Thoracic aorta (tissue), 2 donors: ENCODE measurements at regions not wholly inside any gene's neighbourhood (a gene's known extent, or its start where the extent isn't known, plus 50 kb on each side); places are given as distances from the start of the nearest gene placed in this dataset.

Experiments
- ATAC-seq: fragments of 150-250 bp; one replicate; pipeline ENCODE4 v1.8.0; 2017; ENCODE audit warnings: low read depth; ENCODE audit not compliant: insufficient number of reproducible peaks, low FRiP score
- DNase-seq: peaks from one replicate; pipeline ENCODE4 v3.0.0-alpha.2; 2020; ENCODE audit warnings: low spot score
- H3K27ac ChIP-seq, 2 donors: fragments of 200-600 bp; sonication (generic); 1 replicate in 1 of 2; 2 replicates in 1 of 2; pipeline ENCODE4 v1.5.1; 2016; ENCODE audit warnings: mild to moderate bottlenecking in 2 of 2, moderate library complexity in 2 of 2
- H3K27me3 ChIP-seq: fragments of 200-600 bp; sonication (generic); replicated peaks from 2 replicates; pipeline ENCODE4 v1.6.0; 2016; ENCODE audit warnings: mild to moderate bottlenecking; ENCODE audit not compliant: insufficient read depth
- H3K36me3 ChIP-seq: fragments of 200-600 bp; sonication (generic); one replicate; pipeline ENCODE4 v1.5.1; 2016
- H3K4me1 ChIP-seq, 2 donors: fragments of 200-600 bp; sonication (generic); 1 replicate in 1 of 2; 2 replicates in 1 of 2; pipeline versions ENCODE4 v1.5.1 to v1.6.0; 2016; ENCODE audit warnings: low read depth in 2 of 2, mild to moderate bottlenecking in 1 of 2; ENCODE audit not compliant: control insufficient read depth in 1 of 2
- H3K4me3 ChIP-seq: fragments of 200-600 bp; sonication (generic); 2 replicates; pipeline ENCODE4 v1.5.1; 2016; ENCODE audit warnings: mild to moderate bottlenecking
- H3K9me3 ChIP-seq: fragments of 200-600 bp; sonication (generic); 2 replicates; pipeline ENCODE4 v1.5.1; 2016
- TF ChIP-seq, protein P1 (sequence below): fragments of 200-600 bp; sonication (generic); IDR thresholded peaks from one replicate; pipeline ENCODE4 v1.5.1; 2019; ENCODE audit warnings: antibody characterized with exemption

DNA sequence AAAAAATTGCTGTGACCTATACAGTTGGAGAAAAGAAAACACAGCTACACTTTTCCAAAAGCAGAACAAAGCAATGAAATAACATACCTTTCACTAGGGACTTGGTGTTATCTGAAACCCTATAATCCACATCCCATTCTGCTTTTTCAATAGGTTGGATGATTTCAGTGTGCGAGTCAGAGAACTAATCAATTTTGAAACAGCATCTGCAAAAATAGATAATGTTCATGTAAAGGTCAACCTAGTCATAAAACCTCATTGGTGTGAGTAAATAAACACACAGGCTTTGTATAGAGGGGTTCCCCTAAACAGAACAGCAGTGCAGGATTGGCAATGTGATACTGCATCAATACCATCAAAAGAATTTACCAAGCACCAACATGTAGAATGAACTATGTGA is 173.0 kb upstream of the G2E3 start:
- ATAC-seq (no peak), DNase-seq (no peak)
- H3K9me3 ChIP-seq = no peaks in the 10 kb centered on the region
- H3K4me3 ChIP-seq = no peak overlapping the region
- no peak overlapping the region for H3K27ac ChIP-seq
- H3K27me3 ChIP-seq = no peaks in the 10 kb centered on the region
- H3K36me3 ChIP-seq = no peaks in the 10 kb centered on the region
- TF ChIP-seq, protein P1, sequence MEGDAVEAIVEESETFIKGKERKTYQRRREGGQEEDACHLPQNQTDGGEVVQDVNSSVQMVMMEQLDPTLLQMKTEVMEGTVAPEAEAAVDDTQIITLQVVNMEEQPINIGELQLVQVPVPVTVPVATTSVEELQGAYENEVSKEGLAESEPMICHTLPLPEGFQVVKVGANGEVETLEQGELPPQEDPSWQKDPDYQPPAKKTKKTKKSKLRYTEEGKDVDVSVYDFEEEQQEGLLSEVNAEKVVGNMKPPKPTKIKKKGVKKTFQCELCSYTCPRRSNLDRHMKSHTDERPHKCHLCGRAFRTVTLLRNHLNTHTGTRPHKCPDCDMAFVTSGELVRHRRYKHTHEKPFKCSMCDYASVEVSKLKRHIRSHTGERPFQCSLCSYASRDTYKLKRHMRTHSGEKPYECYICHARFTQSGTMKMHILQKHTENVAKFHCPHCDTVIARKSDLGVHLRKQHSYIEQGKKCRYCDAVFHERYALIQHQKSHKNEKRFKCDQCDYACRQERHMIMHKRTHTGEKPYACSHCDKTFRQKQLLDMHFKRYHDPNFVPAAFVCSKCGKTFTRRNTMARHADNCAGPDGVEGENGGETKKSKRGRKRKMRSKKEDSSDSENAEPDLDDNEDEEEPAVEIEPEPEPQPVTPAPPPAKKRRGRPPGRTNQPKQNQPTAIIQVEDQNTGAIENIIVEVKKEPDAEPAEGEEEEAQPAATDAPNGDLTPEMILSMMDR = no peak
- peaks cover 0 to 5% of the 10 kb centered on the region in 2 donors for H3K4me1 ChIP-seq

DNA sequence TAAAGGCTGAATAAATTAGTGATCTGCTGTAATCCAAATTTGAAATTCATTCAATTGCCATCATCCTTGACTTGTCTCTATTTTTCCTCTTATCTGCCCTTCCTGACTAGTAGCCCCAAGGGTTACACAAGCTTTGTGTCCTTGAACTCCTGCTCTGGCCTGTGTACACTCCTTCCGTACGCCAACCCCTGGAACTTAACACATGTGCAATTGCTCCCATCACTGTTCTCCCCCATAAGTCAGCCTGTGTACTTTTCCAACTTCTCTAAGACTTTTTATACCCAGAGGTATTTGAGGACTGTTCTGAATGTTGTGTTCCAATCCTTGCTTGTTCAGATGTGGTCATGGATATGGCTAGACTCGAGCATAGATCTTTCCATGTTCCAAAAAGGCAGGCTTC is 171.1 kb upstream of the G2E3 start:
- H3K27ac ChIP-seq = no peak overlapping the region
- H3K4me1 ChIP-seq = peaks cover 0 to 5% of the 10 kb centered on the region in 2 donors
- DNase-seq (no peak), ATAC-seq (no peak)
- TF ChIP-seq, protein P1 = no peak
- no peaks in the 10 kb centered on the region for H3K27me3 ChIP-seq
- no peak overlapping the region for H3K4me3 ChIP-seq
- no peaks in the 10 kb centered on the region for H3K9me3 ChIP-seq
- H3K36me3 ChIP-seq = no peaks in the 10 kb centered on the region

DNA sequence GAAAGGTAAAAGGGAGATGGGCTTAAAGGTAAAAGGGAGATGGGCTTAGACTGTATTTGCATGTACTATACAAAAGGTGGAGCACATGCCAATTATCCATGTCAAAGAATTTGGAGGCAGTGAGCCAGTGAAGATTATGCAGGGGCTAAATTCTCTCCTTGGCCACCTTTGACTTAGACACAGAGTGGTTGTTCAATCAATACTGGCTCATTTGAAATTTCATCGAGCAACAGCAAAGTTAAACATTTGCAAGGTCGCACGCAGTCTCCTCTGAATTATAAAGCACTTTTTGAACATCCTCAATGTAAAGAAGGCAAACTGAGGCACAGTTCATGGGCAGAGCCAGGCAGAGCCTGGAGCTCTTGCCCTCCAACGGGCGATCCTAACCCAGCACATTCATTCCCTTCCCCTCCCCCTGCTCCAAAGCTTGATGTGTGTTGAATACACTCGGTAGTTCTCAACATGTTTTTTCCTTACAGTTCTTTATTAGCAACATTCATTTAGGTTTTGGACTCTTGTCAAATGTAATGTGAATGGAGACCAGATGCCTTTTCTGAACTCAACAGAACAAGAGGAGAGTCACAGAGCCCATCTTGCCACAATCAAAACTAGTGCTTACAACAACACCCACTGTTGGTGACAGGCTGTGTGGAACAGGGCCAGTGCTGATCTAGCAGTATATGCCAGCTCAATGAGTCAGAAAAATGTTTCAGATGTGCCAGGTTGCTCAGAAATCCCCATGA is 169.7 kb upstream of the G2E3 start:
- TF ChIP-seq, protein P1 = no peak
- Histone ChIP-seq H3K27me3 (no peaks in the 10 kb centered on the region), H3K4me1 (peaks cover 0 to 5% of the 10 kb centered on the region in 2 donors), H3K4me3 (no peak overlapping the region), H3K9me3 (no peaks in the 10 kb centered on the region), H3K36me3 (no peaks in the 10 kb centered on the region), H3K27ac (no peak overlapping the region)
- DNase-seq (peak; percentile 6), ATAC-seq (peak; percentile 83)

DNA sequence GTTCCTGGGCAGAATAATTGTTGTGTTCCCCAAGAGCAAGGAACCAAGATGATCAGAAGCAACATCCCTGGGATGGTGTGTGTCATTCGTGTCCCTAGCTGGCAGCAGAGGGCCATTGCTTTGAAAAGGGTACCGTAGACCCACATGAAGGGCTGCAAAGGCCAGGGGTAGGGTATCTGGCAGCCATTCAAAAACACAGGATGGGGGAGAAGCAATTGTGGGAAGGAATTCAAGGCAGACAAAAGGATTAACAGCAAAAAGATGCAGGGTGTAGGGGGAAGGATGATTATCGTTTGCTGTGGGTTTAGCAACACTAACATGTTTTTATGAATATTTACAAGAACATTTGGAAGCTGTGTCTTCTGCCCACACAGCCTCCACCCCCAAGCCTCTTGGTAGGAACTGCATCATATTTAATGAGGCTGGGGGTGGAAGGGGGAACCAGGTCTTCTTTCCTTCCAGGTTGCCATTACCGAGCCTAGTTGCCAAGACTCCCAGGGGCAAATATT is 169.0 kb upstream of the G2E3 start:
- Histone ChIP-seq H3K27ac (no peak overlapping the region), H3K4me3 (no peak overlapping the region), H3K9me3 (no peaks in the 10 kb centered on the region), H3K27me3 (no peaks in the 10 kb centered on the region), H3K36me3 (no peaks in the 10 kb centered on the region), H3K4me1 (peaks cover 0 to 5% of the 10 kb centered on the region in 2 donors)
- TF ChIP-seq, protein P1 = no peak
- ATAC-seq (no peak), DNase-seq (no peak)

DNA sequence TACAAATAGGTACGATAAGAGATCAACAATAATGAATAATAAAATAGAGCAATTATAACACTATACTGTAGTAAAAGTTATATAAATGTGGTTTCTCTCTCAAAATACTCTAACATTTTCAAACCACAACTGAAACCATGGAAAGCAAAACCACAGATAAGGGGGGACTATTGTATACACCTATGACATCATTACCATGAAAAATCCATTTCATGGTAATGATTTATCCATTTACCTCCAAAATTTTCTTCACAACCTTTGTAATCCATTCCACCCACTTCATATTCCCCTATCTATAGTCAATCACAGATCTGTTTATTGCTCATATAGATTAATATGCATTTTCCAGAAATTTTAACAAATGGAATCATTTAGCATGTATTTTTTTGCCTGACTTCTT is 163.9 kb upstream of the G2E3 start:
- H3K9me3 ChIP-seq = no peaks in the 10 kb centered on the region
- H3K4me3 ChIP-seq = no peak overlapping the region
- no peak overlapping the region for H3K27ac ChIP-seq
- H3K4me1 ChIP-seq = no peaks in the 10 kb centered on the region
- no peak for DNase-seq
- TF ChIP-seq, protein P1 = no peak
- H3K27me3 ChIP-seq = no peaks in the 10 kb centered on the region
- H3K36me3 ChIP-seq = no peaks in the 10 kb centered on the region
- ATAC-seq = no peak
